Transverse colon (tissue), 3 donors: ENCODE measurements at regions not wholly inside any gene's neighbourhood (a gene's known extent, or its start where the extent isn't known, plus 50 kb on each side); places are given as distances from the start of the nearest gene placed in this dataset.

Source experiments
- POLR2A ChIP-seq: fragments of 450-650 bp; IDR thresholded peaks from one replicate; pipeline ENCODE4 v1.6.1; 2016; ENCODE audit warnings: antibody characterized with exemption, mild to moderate bottlenecking, moderate library complexity
- TF ChIP-seq, protein P1 (sequence below), 5 experiments: fragments of 200-600 bp in 3 of 5; fragments of 450-650 bp in 2 of 5; sonication (generic) in 3 of 5; IDR thresholded peaks; 1 replicate in 2 of 5; 2 replicates in 3 of 5; pipeline ENCODE4 v1.5.1; 2016 to 2017; ENCODE audit warnings: antibody characterized with exemption in 5 of 5, inconsistent platforms in 3 of 5, mild to moderate bottlenecking in 2 of 5, moderate library complexity in 1 of 5

DNA sequence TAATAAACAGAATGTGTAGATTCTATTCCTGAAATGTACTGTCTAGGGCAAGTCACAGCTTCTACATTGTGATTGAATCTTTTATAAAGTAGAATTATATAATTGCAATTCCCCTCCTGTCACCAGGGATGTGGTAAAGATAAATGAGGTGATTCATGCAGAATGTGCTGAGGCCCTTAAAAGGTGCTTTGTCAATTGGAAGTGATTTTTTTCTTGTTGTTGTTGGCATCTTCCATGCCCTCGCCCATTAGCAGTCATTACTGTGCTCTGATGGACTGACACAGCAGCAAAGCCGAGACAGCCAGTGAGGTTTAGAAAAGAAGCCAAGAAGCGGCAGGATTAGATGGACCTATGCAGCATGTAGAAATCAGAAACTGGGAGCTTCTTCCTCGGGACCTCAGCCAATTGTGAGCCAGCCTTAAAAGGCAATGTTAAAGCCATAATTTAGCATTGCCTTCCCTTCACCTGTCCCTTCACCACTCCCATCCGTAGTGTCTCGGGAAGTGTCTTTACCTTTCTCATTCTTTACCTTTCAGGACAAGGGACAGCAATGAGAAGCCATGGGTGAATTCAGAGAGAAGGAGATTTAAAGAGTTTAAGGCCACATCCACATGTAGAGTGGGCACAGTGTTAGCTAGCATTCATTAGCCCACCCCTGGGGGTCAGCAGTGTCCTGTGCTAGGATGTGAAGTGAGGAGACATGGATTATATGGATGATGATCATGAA is 257.8 kb downstream of the PLK2 start:
- TF ChIP-seq POLR2A: no peak
- TF ChIP-seq, protein P1, sequence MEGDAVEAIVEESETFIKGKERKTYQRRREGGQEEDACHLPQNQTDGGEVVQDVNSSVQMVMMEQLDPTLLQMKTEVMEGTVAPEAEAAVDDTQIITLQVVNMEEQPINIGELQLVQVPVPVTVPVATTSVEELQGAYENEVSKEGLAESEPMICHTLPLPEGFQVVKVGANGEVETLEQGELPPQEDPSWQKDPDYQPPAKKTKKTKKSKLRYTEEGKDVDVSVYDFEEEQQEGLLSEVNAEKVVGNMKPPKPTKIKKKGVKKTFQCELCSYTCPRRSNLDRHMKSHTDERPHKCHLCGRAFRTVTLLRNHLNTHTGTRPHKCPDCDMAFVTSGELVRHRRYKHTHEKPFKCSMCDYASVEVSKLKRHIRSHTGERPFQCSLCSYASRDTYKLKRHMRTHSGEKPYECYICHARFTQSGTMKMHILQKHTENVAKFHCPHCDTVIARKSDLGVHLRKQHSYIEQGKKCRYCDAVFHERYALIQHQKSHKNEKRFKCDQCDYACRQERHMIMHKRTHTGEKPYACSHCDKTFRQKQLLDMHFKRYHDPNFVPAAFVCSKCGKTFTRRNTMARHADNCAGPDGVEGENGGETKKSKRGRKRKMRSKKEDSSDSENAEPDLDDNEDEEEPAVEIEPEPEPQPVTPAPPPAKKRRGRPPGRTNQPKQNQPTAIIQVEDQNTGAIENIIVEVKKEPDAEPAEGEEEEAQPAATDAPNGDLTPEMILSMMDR (IDR thresholded peaks at IDR 0.05): no peak
